DMS 273 (cell line): ENCODE measurements at regions not wholly inside any gene's neighbourhood (a gene's known extent, or its start where the extent isn't known, plus 50 kb on each side); places are given as distances from the start of the nearest gene placed in this dataset.

Experiments
- DNase-seq: peaks from one replicate; lab custom pipeline; 2025; ENCODE audit not compliant: unreplicated experiment; lab: John Stamatoyannopoulos, UW

DNA sequence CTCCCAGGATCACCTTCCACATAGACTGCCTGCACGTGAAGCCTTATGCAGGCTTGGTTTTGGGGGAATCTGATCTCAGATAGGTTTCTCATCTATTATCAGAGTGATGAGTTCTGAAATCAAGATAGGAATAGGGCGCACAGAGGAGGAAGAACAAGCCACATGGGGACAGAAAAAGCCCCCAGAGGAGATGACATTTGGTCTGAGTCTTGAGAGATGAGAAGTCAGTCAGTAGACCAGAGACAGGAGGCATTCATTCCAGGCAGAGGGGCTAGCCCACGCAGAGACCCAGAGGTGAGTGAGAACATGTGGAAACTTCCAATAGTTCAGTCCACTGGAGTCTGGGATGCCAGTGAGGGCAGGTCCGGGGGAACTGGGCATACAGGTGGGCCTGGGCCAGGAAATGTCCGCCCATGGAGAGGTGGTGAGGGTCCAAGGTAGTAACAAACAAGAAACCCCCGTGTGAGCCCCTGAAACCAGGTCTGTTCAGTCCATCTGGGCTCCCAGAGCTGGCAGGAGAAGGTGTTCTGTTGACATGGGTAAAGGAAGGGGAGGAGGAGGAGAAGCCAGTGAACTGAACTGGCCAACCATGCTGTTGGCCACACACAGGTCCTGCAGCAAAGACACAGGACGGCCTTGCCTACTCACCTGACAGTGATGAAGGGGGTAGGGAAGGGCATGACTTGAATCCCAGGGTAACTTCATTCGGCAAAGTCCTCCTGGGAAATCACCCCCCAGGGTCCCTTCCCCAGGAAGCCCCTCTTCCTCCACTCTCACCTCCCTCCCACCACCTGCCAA lies 69.3 kb upstream of the SMNDC1 start:
- DNase-seq: no peak

DNA sequence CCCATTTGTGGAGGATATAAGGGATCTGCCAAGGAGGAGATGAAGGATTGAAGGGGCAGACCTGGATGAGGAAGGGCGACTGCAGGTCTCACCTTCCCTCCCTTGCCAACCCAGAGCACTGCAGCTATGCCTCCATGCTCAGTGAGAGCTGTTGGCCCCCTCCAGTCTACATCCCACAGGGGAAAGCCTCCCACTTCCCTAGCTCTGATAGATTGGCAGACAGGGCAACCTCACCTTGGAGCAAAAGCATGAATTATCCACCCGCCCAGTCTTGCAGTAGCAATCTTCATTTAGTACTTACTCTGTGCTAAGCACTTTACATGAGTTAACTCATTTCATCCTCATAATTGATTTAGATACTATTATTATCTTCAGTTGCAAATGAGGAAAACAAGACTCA lies 70.4 kb upstream of the SMNDC1 start:
- no peak for DNase-seq

DNA sequence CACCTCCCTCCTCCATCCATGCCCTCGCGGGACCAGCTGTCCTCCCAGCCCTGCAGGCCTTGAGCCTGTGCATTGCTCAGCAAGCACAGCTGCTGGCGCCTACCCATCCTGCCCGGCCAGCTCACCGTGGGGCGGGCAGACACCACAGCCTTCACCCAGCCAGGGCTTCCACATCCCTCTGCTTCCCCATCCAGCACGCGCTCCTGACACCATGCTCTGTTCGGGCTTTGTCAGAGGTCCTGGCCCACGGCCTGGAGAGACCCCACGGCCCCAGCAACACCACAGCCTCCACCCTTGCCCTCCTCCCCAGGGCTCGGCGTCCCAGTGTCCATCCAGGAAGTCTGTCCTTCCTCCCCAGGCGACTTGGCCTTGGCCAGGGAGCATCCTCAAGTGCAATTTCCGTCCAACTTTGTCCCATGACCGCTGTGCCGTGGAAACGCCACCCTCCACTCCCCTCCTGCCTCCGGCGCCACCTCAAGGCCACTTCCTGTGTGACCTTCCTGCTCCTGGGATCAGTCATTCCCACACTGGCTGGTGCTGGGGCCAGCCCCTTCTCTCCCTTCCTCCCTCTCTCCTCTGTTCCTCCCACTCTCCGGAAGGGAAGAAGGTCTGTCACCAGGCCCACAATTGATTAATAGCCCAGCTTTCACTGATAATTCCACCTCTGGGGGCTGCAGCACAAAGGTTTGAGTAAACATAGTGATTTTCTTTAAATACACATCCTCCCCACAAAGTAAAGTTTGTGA lies 71.5 kb upstream of the SMNDC1 start:
- DNase-seq: no peak

DNA sequence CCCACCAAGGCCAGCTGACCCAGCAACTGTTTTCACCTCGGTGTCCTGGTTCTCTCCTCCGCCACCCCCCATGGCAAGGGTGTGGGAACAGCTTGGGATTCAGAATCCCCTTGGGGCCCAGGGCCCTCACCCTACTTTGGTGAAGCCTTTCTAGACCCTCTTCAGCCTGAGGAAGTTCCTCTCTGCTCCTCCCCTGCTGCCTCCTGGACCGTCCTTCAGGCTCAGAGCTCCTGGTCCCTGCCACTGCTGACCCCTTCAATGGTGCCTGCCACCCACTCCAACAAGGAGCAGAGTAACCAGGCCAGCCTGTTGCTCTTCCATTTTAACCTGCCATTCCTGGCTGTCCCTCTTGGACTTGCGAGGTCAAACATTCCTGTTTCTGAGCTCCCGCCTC lies 72.0 kb upstream of the SMNDC1 start:
- no peak for DNase-seq

DNA sequence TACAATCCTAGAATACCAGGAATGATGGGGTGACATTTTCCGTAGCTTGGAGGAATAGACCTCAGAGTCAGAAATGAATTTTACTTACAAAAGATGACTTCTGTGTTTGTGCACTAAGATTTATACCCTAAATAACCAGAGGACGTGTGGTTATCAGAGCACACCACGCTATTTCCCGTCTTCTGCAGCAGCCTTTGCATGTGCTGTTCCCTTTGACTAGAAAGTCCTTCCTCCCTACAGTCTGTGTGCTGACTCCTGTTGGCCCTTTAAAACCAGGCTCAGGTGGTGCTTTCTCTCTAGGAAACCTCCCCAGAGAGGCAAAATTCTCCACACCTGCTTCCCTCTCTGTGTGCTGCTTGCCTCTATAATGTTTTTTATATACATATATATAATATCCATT lies 73.3 kb upstream of the SMNDC1 start:
- no peak for DNase-seq

DNA sequence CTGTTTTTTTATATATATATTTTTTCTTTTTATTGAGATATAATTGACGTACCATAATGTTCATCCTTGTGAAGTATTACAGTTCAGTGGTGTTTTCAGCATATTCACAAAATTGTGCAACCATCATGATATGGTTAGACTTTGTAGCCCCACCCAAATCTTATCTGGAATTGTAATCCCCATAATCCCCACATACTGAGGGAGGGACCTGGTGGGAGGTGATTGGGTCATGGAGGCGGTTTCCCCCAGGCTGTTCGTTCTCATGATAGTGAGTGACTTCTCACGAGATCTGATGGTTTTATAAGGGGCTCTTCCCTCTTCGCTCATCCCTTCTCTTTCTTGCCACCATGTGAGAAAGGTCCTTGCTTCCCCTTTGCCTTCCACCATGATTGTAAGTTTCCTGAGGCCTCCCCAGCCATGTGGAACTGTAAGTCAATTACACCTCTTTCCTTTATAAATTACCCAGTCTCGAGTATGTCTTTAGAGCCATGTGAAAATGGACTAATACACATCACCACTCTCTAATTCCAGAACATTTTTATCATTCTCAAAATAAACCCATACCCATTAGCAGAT lies 73.9 kb upstream of the SMNDC1 start:
- no peak for DNase-seq

DNA sequence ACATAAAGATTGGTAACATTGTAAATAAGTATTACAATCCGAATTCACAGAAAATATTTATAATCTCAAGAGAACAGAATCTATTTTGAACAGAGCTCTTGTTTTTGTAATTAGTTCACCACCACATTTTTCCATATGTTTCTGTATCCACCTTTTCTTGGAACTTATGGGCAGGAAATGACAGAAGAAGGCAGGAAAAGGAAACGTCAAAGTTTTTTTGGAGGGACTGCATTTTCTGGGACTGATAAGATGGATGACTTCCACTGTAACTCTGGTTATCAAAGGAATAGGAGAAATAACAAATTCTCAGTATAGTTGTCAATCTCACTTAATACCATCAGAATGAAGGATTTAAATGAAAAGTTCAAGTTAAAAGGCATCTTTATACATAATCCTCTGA lies 75.1 kb upstream of the SMNDC1 start:
- DNase-seq: no peak

DNA sequence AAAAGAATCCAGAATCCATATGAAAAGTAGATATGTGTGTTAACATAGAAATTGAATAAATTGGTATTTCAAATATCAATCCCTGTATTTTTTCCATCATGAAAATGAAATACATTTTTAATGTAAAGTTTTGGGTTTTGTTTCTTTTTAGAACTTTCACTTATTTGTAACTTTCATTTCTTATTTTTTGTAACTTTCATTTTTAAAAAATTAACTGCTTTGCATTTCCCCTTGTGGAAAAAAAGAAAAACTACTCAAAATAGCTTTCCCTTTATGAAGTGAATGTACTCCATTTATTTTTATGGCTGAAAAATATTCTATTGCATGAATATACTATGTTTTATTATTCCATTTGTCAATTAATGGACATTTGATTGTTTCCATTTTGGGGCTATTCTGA lies 75.6 kb upstream of the SMNDC1 start:
- no peak for DNase-seq

DNA sequence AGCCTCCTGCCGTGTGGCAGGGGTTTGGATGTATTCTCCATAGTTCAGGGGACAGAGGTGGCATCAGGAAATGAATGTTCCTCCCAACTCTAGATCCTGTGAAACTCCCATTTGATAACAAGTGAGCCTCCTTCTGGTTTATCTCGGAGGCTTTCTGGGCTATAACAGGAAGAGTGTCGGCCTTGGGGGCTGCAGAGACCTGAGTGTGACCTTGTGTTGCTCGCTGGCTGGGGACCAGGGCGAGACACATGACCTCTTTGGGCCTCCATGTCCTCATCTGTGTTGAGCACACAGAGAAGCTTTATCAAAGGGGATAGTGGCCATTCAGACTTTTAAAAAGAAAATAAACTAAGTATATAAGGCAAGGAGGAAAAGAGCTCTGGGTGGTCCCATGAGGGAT lies 78.0 kb upstream of the SMNDC1 start:
- no peak for DNase-seq

DNA sequence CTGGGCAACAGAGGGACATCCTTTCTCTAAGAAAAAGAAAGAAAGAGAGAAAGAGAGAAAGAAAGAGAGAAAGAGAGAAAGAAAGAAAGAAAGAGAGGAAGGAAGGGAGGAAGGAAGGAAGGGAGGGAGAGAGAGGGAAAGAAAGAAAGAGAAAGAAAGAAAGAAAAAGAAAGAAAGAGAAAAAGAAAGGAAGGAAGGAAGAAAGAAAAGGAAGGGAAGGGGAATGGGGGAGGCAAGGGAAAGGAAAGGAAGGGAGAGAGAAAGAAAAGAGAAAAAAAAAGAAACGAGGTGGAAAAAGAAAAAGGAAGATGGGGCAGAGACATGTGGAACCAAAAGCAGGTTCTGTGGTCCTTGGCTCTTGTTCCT lies 82.9 kb upstream of the SMNDC1 start:
- DNase-seq: no peak

DNA sequence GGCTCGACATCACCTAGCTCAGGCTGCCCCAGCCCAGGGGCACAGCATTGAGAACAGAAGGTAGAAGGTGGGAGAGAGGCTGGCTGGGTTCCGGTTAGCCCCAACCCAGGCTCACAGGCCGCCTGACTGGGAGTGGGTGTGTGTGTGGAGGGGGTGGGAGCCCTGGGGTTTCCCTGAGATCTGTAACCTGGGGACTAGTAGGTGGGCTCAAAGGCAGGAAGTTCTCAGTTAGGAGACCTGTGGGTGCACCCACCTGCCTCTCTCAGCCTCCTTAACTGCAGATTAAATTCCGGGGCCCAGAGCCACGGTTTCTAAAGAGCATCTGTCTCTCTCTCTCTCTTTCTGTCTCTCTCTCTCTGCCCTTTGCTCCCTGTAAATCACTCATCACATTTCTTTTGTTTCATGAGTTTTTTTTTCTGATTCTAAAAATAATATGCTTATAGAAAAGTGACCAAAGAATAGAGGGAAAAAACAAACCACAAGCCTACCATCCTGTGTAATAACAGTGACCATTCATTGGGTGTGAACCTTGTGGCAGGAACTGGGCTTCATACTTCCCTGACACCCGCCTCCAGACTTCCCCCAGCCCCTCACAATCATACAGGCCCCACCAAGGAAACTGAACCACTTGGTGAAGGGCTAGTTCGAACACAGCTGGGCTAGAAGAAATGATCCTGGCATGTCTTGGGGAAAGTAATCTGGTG lies 83.4 kb upstream of the SMNDC1 start:
- DNase-seq: no peak

DNA sequence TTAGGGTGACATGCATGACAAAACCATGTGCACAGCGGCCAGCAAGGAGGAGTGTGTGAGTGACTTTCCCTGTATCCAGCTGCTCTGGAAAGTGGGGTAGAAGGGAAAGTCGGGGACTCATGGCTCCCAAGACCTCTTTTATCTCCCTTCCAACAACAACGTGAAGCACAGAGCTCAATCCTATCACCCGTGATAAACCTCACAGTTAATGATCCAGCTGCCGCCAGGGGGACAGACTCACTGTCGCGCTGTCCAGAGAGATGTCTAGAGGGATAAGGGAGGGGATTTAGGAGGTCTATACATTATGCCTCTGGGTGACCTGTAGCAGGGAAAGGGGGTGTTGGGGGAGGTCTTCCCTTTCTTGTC lies 84.0 kb upstream of the SMNDC1 start:
- no peak for DNase-seq

DNA sequence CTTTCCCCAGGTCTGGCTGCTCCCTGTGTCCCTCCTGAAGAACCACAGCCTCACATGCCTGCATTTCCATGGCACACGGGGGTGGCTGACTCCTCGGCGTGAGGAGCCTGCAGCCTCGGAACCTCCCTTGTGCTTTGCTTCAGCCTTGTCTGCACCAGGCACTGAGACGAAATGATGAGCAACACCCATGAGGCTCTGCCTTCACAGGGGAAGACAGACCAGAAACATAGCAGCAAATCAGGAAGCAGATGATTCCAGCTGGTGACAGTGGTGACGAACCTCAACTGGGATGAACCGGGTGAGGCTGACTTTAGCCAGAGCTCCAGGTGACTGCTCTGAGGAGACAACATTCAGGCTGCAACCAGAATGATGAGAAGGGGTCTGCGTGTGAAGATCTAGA lies 84.5 kb upstream of the SMNDC1 start:
- no peak for DNase-seq

DNA sequence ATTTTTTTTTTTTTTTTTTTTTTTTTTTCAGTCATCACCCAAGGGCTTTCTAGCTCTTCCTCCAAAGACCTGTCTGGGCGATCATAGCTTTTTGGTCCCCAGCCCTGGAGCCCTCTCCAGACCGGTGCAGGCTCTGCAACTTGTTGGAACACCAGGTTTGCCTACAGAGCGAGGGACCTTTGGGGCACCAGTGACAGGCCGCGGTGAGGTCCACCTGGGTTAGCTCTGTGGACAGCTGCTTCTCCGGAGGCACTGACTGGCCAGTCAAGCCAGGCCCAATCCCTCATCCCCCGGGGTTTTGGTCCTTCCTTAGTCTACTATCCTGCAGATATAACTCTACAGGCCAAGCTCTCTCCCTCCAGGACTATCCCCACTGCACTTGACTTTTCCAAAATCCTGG lies 86.8 kb upstream of the SMNDC1 start:
- no peak for DNase-seq

DNA sequence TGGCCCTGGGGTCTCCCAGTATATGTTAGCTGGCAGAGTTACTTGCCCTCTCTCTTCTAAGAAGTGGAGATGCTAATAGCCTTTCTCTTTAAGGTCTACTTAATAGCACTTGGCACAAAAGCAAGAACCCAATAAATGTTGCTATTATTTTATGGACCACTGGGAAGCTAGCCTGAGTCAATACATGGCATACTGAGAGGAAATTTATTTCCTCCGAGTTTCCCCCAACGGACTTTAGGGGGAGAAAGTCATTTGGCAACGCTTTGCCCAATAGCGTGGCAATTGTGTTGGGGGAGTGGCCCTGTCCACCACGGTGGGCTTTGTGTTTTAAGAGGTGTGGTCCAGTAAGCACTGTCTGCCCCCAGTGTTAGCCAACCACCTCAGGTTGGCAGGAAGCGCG lies 87.4 kb upstream of the SMNDC1 start:
- DNase-seq: no peak

DNA sequence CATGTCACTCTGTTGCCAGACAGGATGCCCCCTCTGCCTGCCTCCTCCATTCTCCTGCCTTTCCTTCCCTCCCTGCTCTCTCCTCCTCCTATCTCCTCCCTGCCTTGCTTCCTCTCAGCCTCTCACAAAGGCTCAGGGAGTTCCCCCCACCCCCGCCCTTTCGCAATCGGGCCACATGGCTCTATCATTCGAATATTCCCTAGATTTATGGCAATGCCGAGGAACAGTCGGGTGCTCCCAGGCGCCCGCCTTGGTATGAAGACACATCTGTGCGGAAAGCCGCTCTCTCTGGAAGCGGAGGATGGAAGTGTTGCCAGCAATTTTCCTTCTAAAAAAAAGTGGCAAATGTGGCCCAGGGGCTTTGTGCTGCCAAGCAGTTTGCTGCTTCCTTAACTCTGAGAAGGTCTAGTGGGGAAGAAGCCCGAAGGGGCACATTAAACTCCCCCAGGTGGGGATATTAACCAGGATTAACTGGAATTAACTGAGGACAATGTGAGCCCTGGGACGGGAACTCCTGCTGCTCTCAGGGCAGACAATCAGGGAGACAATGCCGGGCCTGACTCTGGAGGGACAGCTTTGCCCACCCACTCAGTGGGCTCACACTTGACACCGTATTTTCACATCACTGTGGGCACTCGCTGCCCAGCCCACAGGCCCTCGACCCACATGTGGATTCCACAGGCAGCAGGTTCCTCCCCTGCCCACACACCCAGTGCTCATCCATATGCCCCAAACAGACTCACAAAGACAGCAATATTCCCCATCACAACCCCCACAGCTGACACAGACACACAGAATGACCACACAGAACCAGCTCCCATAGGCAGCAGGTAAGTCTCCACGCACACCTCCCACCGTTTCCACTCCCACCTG lies 88.4 kb upstream of the SMNDC1 start:
- DNase-seq: peak; percentile 30

DNA sequence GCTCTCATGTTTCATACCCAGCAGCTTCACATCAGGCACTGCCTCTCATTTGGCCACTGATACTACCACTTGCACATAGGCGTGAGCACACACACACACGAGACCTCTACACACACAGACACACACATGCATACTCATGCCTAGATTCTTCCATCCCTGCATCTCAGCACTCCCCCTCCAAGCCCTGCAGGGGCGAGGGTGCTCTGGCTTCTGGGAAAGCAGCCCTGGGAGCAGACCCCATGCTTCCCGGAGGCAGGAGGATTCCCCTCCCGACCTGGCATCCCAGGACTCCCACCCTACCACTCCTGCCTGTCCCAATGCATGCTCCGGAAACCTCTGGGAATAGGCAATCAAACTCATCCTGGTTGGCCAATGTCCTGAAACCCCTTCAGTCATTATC lies 89.1 kb upstream of the SMNDC1 start:
- no peak for DNase-seq

DNA sequence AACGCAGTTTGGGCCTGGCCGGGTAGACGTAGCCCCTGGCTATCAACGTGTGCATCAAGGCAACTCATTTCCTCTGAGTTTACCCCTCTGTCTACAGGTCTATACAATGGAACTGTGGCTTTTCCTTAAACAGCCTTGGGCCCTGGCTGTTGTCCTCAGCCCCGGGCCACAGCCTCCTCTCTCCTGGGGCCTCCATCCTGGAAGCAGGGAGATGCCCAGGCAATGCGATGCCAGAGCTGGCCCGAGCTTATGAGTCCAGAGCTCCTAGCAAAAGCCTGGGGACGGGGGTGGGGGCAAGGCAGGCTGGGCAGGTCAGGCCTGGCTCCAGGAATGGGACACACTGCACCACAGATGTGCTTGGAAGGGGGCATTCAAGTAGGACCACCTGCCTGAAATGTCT lies 89.6 kb upstream of the SMNDC1 start:
- no peak for DNase-seq

DNA sequence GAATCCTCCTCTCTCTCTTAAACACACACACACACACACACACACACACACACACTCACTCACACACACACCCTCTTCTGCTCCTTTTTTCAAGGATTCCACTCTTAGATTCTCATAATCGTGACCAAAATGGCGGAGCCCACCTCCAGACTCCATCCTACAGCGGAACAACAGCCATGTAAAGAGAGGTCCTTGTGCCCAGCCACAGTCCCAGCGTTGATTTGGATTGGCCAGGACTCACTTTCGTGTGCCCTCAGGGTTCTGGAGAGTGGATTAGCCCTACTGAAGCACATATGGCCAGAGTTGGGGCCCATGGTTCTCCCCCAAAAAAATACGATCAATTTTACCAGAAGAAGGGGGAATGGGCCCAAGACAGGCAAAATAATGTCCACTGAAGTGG lies 90.2 kb upstream of the SMNDC1 start:
- DNase-seq: no peak

DNA sequence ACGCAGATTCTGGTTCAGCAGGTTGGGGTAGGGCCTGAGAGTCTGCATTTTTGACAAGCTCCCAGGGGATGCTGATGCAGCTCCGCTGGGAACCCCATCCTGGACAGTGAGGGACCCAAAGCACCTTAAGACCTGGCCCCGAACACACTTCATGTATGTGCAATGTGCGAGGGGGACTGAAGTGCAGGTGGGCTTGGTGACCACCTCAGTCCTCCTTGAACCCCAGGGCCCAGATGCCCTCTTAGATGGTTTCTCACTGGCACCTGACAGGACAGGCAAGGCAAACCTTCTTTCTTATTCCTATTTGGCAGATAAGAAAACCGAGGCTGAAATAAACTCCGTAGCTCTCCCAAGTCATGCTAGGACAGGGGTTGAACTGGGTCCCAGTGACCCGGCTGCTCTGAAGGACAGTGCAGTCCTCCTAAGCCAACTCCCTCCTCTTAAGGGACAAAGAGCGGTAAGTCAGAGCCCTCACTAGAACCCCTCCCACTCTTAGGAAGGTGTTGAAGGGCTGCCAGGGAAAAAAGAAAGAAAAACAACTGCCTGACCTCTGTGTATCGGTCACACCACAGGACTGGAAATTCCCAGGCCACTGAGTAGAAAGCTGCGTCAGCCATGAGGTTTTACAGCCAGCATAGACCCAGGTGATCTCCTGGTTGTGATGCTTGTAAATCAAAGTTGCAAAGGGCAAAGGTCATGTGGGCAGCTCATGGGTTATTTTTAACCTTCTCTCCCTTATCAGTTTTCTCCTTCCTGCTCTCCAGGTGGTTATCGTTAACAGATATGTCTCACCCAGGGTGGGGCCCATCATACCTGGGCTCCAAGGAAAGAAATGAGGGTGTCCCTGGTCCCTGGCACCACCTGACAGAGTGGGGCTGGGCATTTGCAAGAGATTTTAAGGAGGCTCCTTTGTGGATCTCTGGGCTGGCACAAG lies 90.9 kb upstream of the SMNDC1 start:
- DNase-seq: no peak
